ENCODE measurements at regions not wholly inside any gene's neighbourhood (a gene's known extent, or its start where the extent isn't known, plus 50 kb on each side); places are given as distances from the start of the nearest gene placed in this dataset.

DNA sequence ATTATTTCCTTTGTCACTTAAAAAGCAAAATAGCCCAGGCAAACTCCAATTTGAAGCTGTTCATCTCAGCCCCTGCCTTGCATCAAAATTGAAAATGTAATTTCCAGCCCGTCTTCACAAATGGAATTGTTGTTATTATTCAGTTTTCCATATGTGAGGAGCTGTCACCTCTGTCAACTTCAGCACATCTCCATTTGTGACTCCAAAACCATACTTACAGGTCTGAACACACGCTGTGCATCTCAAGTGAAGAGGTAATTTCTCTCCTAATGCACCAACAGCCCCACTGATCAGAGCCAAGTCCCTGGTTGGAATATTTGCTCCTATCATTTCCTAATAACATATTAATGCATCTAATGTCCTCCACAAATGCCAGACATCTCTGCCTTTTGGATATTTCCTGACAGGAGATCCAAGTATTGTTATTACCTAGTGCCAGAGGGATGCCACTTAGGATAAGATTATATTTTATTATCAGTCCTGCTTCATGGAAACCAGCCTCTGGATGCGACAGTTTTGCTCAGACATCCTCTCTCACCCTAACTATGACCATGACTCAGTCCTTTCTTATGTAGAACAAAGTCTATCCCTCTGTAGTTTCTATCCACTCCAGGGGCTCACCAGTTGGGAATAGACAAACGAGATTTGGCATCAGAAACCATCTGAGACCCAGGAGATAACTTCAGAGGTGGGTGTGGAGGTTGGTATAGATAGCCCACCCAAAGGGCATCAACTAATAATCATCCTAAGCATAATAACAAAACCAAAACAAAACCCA, 379.8 kb downstream of the VPS13C start:
- TF ChIP-seq, protein P1, sequence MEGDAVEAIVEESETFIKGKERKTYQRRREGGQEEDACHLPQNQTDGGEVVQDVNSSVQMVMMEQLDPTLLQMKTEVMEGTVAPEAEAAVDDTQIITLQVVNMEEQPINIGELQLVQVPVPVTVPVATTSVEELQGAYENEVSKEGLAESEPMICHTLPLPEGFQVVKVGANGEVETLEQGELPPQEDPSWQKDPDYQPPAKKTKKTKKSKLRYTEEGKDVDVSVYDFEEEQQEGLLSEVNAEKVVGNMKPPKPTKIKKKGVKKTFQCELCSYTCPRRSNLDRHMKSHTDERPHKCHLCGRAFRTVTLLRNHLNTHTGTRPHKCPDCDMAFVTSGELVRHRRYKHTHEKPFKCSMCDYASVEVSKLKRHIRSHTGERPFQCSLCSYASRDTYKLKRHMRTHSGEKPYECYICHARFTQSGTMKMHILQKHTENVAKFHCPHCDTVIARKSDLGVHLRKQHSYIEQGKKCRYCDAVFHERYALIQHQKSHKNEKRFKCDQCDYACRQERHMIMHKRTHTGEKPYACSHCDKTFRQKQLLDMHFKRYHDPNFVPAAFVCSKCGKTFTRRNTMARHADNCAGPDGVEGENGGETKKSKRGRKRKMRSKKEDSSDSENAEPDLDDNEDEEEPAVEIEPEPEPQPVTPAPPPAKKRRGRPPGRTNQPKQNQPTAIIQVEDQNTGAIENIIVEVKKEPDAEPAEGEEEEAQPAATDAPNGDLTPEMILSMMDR (IDR thresholded peaks at IDR 0.05), result no peak
- TF ChIP-seq POLR2A (IDR thresholded peaks at IDR 0.05), result no peak
